Common myeloid progenitor, CD34-positive (primary cell): ENCODE measurements at regions not wholly inside any gene's neighbourhood (a gene's known extent, or its start where the extent isn't known, plus 50 kb on each side); places are given as distances from the start of the nearest gene placed in this dataset.

Source experiments
- CTCF ChIA-PET: fragments of 350-600 bp; sonication (Branson Sonifier 250); formaldehyde crosslinking; loops from one replicate; lab custom pipeline; 2021; ENCODE audit warnings: antibody characterized with exemption; lab: Charles Lee
- POLR2A ChIA-PET: fragments of 350-600 bp; sonication (Branson Sonifier 250); formaldehyde crosslinking; loops from one replicate; lab custom pipeline; 2021; ENCODE audit warnings: antibody characterized with exemption; lab: Charles Lee
- DNase-seq, 3 donors: peaks; one replicate each; pipeline versions ENCODE4 v3.0.0 to v3.0.0-alpha.2; 2013
- H3K27ac ChIP-seq, 2 experiments: 1 replicate in 1 of 2; 2 replicates in 1 of 2; pipeline ENCODE4 v1.7.0; 2013; ENCODE audit warnings: inconsistent platforms in 2 of 2, low read length in 2 of 2, mild to moderate bottlenecking in 2 of 2, low read depth in 1 of 2, moderate library complexity in 1 of 2; ENCODE audit not compliant: severe bottlenecking in 2 of 2, insufficient read depth in 1 of 2, poor library complexity in 1 of 2
- H3K27me3 ChIP-seq, 5 experiments: replicated peaks in 2 of 5; 1 replicate in 3 of 5; 2 replicates in 2 of 5; pipeline versions ENCODE4 v1.6.1 to v1.7.0; 2013; ENCODE audit warnings: low read length in 4 of 5, mild to moderate bottlenecking in 2 of 5, moderate library complexity in 2 of 5, inconsistent platforms in 1 of 5; ENCODE audit not compliant: insufficient read depth in 5 of 5, control insufficient read depth in 4 of 5
- H3K36me3 ChIP-seq, 4 experiments: 1 replicate in 2 of 4; 2 replicates in 2 of 4; pipeline versions ENCODE4 v1.6.1 to v1.7.0; 2013; ENCODE audit warnings: low read length in 3 of 4, control low read depth in 1 of 4, mild to moderate bottlenecking in 1 of 4; ENCODE audit not compliant: control insufficient read depth in 4 of 4, insufficient read depth in 4 of 4
- H3K4me1 ChIP-seq, 4 experiments: 1 replicate in 3 of 4; 2 replicates in 1 of 4; pipeline versions ENCODE4 v1.6.1 to v1.7.1; 2013; ENCODE audit warnings: low read length in 3 of 4, mild to moderate bottlenecking in 3 of 4, control low read depth in 1 of 4, inconsistent platforms in 1 of 4, moderate library complexity in 1 of 4; ENCODE audit not compliant: control insufficient read depth in 4 of 4, insufficient read depth in 4 of 4; ENCODE audit errors: control extremely low read depth in 1 of 4
- H3K4me3 ChIP-seq, 7 experiments: 1 replicate in 4 of 7; 2 replicates in 3 of 7; pipeline versions ENCODE4 v1.5.1 to v1.7.0; 2013; ENCODE audit warnings: mild to moderate bottlenecking in 7 of 7, low read length in 6 of 7, moderate library complexity in 6 of 7, inconsistent platforms in 2 of 7, low read depth in 2 of 7, control low read depth in 1 of 7; ENCODE audit not compliant: insufficient read depth in 4 of 7, control insufficient read depth in 1 of 7; ENCODE audit errors: extremely low read depth in 1 of 7
- H3K9me3 ChIP-seq, 5 experiments: 1 replicate in 4 of 5; 2 replicates in 1 of 5; pipeline versions ENCODE4 v1.6.1 to v1.7.1; 2013; ENCODE audit warnings: low read length in 4 of 5, mild to moderate bottlenecking in 2 of 5, inconsistent platforms in 1 of 5, low read depth in 1 of 5, moderate library complexity in 1 of 5; ENCODE audit not compliant: control insufficient read depth in 4 of 5, insufficient read depth in 2 of 5; ENCODE audit errors: control extremely low read depth in 1 of 5
- WGBS: methylation state at CpG from one replicate; pipeline ENCODE4 v1.1.5; 2013; ENCODE audit not compliant: insufficient coverage; 5-methylcytosine and 5-hydroxymethylcytosine counted together

DNA sequence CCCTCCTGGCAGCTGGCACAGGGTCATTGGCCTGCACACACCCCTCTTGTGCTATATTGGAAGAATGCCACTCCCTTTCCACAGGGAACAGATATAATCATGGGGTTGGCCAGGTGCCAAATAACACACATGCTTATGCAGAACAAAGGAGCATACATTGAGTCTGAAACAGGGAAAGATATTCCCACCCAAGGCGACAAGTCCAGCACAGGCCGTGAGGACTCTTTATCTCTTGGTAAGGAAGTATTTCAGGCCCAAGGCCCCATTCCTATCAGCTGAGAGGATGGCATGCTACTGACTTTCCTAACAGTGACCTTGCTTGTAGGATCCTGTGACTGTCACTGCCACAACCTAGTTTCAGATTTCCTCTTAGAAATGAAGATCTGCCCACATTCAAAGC lies 59.0 kb upstream of the STXBP6 start:
- WGBS = 100% methylated on average over 2 of the region's 2 CpGs
- POLR2A ChIA-PET = no interaction called here

DNA sequence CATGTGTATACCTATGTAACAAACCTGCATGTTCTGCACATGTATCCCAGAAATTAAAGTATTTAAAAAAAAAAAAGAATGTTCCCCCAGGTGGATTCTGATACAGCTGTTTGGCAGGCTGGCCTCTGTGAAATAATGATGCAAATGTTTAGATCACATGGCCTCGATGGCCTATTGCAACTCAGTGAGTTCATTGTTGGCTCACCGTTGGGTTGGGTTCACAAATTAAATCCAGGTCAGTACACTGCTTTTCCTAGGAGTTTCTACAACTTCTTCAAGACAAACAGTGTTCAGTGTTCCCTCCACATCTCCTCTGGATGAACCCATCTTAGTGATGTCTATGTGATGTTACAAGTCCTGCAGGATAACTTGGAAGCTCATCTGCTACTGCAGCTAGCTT lies 58.3 kb upstream of the STXBP6 start:
- H3K36me3 ChIP-seq = no peaks in the 10 kb centered on the region
- ChIA-PET CTCF (interaction anchor here (0.6 kb wide), 1 partner anchor 381 kb away, joined by 3 read pairs; no protein-coding TSS in a partner anchor), POLR2A (no interaction called here)
- no peak overlapping the region for H3K4me3 ChIP-seq
- no peak for DNase-seq
- no peaks in the 10 kb centered on the region for H3K27me3 ChIP-seq
- WGBS = 92% methylated on average over 2 of the region's 2 CpGs
- H3K4me1 ChIP-seq = no peaks in the 10 kb centered on the region
- H3K9me3 ChIP-seq = no peaks in the 10 kb centered on the region
- H3K27ac ChIP-seq = no peak overlapping the region

More for the DNA sequence above, 59.0 kb upstream of the STXBP6 start:
- Histone ChIP-seq H3K27ac (no peak overlapping the region), H3K4me1 (no peaks in the 10 kb centered on the region), H3K36me3 (no peaks in the 10 kb centered on the region), H3K9me3 (no peaks in the 10 kb centered on the region), H3K27me3 (no peaks in the 10 kb centered on the region), H3K4me3 (no peak overlapping the region)
- no peak for DNase-seq
- CTCF ChIA-PET = no interaction called here

DNA sequence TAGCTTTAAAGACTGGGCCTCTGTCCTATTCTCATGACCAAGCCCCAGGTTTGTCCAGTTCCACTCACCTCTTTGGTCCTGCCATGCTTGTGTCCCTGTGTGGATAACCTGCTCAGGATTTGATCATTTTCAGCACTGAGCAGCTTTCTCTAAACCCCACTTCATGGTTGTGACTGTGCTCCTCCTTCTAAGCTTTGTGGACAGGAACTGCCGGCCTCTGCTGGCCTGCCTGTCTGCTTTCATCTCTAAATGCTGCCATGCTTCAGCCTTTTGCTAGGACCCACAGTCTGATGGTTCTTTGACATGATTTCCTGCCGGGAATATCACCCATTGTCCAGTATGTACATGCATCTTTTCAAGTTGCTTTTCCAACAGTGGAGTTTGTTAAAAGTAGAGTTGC lies 53.9 kb upstream of the STXBP6 start:
- 65% methylated on average over 2 of the region's 2 CpGs for WGBS
- no peak overlapping the region for H3K4me3 ChIP-seq
- H3K27ac ChIP-seq = no peak overlapping the region
- no peaks in the 10 kb centered on the region for H3K36me3 ChIP-seq
- H3K4me1 ChIP-seq = no peaks in the 10 kb centered on the region
- H3K9me3 ChIP-seq = no peaks in the 10 kb centered on the region
- ChIA-PET POLR2A (no interaction called here), CTCF (no interaction called here)
- H3K27me3 ChIP-seq = no peaks in the 10 kb centered on the region
- DNase-seq = no peak

DNA sequence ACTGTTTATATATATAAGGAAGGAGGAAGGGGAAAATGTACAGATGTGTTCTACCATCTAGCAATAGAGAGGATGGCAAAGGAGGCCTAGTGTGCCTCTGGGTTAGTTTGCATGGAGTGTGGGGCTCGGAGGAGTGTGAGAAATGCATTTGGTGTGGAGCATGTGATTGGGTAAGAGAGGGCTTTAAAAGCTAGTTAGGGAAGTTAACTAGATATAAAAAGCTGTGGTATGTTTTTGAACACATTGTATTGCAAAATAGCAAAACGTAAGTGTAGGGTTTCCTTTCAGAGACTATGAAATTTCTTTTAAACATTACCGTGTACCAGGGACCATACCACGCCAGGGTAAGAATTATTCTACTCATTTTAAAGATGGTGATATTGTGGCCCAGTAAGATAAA lies 53.3 kb upstream of the STXBP6 start:
- Histone ChIP-seq H3K9me3 (no peaks in the 10 kb centered on the region), H3K27ac (no peak overlapping the region), H3K4me1 (no peaks in the 10 kb centered on the region), H3K36me3 (no peaks in the 10 kb centered on the region), H3K27me3 (no peaks in the 10 kb centered on the region), H3K4me3 (no peak overlapping the region)
- ChIA-PET CTCF (interaction anchor here (0.7 kb wide), 1 partner anchor 263 kb away, joined by 3 read pairs; no protein-coding TSS in a partner anchor), POLR2A (no interaction called here)
- no peak for DNase-seq
- 100% methylated on average over 1 of the region's 4 CpGs for WGBS

DNA sequence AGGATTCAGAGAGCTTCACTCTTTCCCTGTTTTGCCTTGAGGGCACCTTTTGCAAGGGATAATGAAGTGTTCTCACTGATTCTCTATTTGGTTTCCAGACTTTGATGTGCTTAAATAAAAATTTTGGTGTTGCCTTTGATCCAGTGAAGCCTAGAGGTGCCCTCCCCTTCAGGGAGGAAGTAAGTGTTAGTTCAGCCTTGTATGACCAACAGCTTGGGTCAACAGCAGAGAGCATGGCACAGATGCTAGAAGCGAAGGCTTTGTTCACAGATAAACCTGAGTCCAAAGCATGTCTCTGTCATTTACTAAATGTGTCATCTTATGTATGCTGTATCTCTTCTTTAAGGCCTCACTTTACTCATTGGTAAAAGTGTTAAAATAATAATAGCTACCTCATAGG lies 52.8 kb upstream of the STXBP6 start:
- H3K27ac ChIP-seq = no peak overlapping the region
- H3K4me3 ChIP-seq = no peak overlapping the region
- no peak for DNase-seq
- H3K27me3 ChIP-seq = no peaks in the 10 kb centered on the region
- no peaks in the 10 kb centered on the region for H3K36me3 ChIP-seq
- CTCF ChIA-PET = interaction anchor here (0.7 kb wide), 1 partner anchor 263 kb away, joined by 3 read pairs; no protein-coding TSS in a partner anchor
- H3K9me3 ChIP-seq = no peaks in the 10 kb centered on the region
- POLR2A ChIA-PET = no interaction called here
- WGBS = no CpG with 5 or more reads among the region's 1 CpG
- no peaks in the 10 kb centered on the region for H3K4me1 ChIP-seq

DNA sequence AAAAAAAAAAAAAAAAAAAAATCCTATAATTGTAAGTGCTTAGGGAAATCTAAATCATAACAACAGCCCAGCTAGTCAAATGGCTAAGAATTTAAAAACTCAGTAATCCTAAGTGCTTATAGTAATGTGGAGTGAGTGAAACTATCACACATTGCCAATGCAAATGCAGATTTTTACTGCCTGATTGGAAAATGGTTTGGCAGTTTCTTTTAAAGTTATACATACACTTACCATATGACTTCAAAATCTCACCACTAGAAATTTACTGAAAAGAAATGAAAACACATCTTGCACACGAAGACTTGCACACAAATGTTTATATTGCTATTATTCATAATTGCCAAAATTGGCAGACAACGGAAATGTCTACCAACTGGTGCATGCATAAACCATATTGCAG lies 51.3 kb upstream of the STXBP6 start:
- 75% methylated on average over 2 of the region's 2 CpGs for WGBS
- H3K27ac ChIP-seq = no peak overlapping the region
- DNase-seq = no peak
- no peaks in the 10 kb centered on the region for H3K27me3 ChIP-seq
- peaks cover 0 to 2% (median under 1%) of the 10 kb centered on the region in 4 experiments for H3K4me1 ChIP-seq
- no peak overlapping the region for H3K4me3 ChIP-seq
- H3K36me3 ChIP-seq = no peaks in the 10 kb centered on the region
- no peaks in the 10 kb centered on the region for H3K9me3 ChIP-seq
- ChIA-PET POLR2A (no interaction called here), CTCF (no interaction called here)
